Stimulated activated CD8-positive, alpha-beta memory T cell treated with anti-CD3 and anti-CD28 coated beads, Interleukin-4, amount 100 ng/mL, for 48 hours (primary cell): ENCODE measurements at regions not wholly inside any gene's neighbourhood (a gene's known extent, or its start where the extent isn't known, plus 50 kb on each side); places are given as distances from the start of the nearest gene placed in this dataset.
"Not testable (repeated sequence)": the region's sequence is repeated elsewhere in the genome, so short reads cannot be mapped to it uniquely, and the experiment has no call there.

Experiments
- DNase-seq: peaks from one replicate; pipeline ENCODE4 v3.0.0-alpha.2; 2020

DNA sequence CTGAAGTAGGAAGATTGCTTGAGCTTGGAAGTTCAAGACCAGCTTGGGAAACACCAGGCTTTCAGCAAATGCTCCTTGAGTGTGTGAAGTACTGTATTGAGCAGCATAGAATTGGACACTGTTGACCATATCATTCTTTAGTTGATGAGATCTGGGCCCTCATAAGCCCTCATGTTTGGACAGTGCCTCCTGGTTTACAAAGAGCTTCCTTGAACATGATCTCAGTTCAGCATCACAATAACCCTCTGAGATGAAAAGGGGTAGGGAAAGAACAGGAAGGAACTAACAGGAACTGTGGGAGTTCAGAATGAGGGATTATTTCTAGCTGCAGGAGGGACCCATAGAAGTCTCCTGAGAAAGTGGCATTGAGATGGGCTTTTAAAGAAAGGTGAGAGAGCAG lies 153.2 kb downstream of the C12orf75 start:
- DNase-seq = no peak

DNA sequence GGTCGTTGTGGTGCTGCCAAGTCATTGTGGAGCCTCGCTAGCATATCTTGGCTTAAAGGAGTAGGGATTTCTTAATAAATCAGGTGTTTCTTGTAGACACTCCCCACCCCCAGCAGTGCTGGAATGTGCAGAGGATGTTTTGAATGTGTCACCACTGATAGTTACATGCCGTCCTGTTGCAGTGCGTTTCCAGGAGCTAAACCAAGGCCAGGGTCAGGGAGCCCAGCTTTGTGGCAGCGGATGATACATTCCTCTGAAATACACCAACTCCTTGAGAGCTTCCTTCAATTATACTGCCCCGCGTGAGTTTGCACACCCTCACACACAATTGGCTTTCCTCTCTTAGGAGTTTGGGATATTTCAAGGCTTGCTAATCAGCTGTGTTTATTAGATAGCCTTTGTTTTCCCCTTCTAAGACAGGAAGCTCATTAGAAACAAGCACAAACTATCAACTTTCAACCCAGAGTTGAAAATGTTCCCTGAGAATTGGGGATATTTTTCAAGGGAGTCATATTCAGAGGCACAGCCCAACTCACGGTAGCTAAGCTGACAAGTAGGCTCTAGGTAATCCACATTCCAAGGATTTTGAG lies 154.9 kb downstream of the C12orf75 start:
- no peak for DNase-seq

DNA sequence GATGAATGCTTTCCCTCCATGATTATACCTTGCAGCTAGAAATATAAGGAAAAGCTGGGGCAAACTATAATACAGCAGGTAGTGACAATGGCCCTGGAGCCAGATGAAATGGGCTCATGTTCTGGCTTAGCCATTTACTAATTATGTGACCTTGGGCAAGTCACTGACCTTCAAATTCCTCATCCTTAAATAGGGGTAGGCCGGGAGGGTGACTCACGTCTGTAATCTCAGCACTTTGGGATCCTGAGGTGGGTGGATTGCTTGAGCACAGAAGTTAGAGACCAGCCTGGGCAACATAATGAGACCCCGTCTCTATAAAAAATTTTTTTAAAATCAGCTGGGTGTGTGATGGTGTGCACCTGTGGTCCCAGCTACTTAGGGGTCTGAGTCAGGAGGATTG lies 155.4 kb downstream of the C12orf75 start:
- DNase-seq = no peak

DNA sequence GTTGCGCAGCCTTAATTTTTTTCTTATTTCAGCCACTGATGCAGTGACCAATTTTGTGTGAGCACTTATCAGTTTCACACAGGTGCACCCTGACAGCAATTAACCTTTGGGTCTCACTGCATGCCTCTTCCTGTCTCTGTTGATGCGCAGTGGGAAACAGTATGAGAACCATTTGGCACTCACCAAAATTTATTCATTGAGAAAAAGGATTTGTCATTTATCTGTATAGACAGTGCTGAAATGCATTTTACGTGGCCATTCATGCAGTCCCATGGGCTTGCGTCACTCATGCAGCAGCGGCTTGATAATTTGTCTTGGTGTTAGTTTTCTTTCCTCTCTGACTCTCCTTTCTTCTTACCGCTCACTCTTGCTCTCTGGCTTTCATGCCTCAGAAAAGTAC lies 157.5 kb downstream of the C12orf75 start:
- no peak for DNase-seq

- no peak for DNase-seq
Observed at GRCh38 chr12:105492591-105493545, 162.4 kb downstream of the C12orf75 start.

- DNase-seq = no peak
Observed at GRCh38 chr12:105499205-105499604, 168.7 kb downstream of the C12orf75 start.

DNA sequence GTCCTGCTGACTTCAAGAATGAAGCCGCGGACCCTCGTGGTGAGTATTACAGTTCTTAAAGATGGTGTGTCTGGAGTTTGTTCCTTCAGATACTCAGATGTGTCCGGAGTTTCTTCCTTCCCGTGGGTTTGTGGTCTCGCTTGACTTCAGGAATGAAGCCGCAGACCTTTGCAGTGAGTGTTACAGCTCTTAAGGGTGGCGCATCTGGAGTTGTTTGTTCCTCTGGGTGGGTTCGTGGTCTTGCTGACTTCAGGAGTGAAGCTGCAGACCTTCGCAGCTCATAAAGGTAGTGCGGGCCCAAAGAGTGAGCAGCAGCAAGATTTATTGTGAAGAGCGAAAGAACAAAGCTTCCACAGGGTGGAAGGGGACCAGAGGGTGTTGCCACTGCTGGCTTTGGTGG lies 170.2 kb downstream of the C12orf75 start:
- DNase-seq = not testable (repeated sequence)

- no peak for DNase-seq
Observed at GRCh38 chr12:105502426-105502930, 172.0 kb downstream of the C12orf75 start.

- DNase-seq = no peak
Observed at GRCh38 chr12:105503619-105504018, 173.1 kb downstream of the C12orf75 start.

DNA sequence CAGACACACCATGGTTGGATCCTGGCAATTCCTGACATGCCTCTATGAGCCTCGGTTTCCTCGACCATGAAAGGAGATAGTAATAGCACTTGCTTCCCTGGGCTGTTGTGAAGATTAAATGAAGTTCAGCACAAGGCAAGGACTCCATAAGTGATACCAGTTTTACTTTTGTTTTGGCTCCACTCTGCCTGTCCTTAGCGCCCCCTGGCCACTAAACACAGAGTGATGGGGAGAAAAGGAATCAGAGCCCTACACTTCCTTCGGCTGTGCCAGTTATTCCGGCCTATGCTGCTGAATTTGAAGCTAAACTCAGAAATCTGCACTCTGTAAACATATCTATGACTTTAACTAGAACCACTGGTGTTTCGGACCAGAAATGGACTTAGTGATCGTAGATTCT lies 173.8 kb downstream of the C12orf75 start:
- DNase-seq = no peak

DNA sequence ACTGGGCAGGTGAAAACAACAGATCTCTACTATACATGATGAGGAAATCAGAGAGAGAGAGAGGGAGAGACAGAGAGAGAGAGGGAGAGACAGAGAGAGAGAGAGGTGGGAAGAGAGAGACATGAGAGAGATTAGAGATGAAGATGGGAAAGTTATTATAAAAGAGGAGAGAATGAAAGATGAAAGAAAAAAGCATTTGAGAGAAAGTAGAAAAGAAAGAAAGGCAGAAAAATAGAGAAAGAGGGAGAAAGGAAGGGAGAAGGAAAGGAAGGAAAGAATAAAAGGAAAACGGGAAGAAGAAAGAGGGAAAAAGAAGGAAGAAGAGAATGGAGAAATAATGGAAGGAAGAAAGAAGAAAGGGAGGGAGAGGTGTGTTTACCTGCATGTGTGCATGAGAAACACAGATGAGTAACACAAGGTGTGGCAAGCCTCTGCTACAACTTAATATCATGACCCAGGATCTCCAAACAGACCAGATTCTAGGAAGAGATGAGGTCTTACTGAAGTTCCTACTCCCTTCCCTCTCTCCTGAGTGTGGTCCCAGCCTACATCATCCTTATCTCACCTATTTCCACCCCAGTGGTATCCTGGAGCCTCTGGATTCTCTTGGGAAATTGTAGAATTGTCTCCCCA lies 176.3 kb downstream of the C12orf75 start:
- no peak for DNase-seq

DNA sequence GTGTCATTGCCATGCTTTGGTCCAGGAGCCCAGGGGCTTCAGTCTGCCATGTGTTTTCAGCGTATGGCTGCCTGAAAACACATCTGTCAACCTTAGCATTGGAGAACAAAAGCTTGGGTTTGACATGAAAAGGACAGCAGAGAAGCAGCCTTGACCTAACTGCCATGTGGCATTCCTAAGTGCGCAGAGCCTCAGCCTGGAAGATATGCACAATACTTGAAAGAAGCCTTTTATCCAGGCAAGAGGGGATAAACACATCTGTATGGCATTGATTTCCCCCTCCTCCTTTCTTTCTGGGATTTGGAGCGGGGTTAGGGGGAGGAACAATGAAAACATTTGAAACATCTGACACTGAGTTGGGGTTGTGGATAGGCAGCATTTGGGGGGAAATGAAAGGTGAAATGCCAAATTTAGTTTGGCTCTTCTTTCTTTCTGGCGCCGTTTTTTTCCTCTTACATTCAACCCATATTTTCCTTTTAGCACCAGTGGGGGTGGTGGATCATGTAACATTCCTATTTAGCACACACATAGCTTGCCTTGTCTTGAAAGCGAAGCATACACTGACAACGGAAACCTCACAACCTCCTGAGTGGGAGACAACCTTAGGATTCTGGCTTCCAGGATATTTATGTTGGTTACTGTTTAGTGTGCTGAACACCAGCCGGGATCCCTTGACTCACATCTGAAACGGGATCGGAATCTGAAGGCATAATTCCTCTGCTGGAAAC lies 177.0 kb downstream of the C12orf75 start:
- no peak for DNase-seq

GRCh38 chr12:105508096-105508495 lies 177.6 kb downstream of the C12orf75 start:
- DNase-seq = no peak

DNA sequence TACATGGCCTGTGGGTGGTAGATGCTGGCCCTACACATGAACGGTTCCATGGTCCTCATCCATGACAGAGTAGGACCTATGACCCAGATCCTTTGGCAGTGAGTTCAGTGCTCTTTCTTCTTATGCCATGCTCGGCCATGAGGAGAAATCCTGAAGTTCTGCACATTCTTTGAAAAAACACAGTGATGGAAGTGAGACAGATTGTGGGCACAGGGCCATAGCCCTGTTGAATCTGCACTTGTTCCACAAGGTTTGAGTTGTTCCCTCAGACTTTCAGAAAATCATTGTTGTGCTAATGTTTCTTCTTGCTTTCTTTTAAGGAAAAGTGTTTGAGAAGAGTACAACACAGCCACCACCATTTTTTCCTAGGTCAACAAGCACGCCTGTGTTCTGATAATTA lies 180.0 kb downstream of the C12orf75 start:
- DNase-seq = no peak

DNA sequence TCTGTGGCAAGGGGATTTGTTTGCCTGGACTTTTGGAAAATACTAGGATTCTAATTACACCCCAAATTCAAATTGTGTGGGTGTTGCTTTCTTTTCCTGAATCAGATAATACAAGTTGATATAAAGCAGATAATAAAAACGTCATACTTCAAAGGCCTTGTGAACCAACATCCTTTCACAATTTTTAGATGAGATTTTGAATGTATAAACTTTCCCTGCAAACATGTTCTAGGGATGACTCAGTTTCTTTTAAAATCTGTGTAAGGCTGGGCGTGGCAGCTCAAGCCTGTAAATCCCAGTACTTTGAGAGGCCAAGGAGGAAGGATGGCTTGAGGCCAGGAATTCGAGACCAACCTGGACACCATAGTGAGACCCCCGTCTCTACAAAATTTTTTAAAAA lies 182.4 kb downstream of the C12orf75 start:
- DNase-seq = not testable (repeated sequence)

DNA sequence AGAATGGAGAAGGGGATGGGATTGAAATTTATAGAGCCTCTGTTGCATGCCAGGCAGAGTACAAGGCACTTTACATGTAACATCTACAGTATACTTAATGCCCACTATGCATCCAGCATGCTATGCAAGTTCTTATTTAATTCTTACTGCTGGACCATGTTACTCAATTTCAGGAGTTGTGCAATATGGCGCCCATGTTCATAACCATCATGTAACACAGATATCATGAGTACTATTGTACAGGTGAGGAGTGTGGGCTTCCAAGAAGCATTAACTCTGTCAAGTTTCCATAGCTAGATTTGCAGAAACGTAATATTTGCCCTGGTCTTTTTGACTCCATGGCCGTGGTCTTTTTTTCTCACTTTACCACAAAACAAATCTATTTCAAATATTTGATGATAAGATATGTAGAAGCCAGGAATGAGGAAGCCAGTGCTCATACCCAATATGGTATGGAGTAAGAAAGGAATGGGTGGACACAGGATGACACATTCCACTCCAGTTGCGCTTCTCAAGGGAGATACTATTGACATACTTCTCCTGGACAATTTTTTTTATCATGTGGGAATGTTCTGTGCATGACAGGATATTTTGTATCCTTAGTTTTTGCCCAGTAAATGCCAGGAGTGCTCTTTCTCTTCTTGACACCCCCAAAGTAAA lies 191.8 kb downstream of the C12orf75 start:
- DNase-seq = no peak

DNA sequence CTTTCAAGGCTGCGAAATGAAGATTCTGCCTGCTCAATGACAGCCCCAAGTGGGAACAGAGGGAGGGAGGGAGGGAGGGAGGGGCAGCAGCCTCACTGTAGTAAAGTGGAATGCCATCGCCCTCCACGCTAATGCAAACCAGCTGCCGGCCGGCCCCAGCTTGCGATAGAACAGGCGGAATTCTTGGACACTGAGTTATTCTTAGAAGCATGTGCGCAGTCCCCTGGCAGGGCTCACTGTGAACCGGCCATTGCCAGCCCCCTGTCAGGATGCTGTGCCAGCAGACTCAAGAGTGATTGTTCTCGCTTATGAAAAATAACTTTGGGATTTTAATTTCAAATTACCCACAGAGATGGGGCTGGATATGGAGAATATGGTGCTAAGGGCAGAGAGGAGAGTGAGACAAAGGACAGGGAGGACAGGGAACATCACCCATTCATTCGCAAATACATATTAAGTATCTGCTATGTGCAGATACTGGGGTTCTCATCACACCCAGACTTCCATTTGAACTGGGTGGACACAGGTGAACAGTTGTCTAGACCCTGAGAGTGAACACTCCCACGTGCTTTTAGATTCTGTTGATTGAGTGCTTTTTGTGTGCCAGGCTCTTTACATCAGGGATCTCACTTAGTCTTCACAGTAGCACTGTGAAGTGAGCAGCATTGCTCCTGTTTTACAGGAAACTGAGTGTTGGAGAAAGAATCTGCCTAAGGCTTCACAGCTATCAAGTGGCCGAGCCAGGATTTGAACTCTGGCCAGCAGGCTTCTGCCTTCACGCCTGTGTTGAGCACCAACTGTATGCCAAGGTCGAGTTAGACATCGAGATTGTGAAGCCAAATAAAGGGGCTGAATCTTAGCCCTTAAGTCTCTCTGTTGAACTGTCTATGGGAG lies 192.9 kb downstream of the C12orf75 start:
- no peak for DNase-seq

DNA sequence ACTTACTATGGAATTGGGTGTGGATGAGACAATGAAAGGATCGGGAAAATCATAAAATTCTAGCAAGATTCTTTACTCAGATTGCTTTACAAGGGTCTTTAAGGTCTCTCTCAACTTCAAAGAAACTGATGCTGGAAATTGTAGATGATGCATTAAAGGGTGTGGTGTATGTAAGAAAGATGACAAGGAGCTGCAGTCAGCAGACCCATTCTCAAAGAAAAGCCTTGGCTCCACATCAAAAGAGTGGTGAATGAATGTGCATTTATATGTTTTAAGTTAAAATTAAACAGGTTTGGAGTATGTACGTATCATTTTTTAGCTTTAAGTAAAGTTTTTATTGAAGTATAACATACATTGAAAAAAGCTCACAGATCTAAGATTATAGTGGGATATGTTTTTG lies 194.5 kb downstream of the C12orf75 start:
- DNase-seq = no peak

GRCh38 chr12:105534068-105534467 lies 203.6 kb downstream of the C12orf75 start:
- DNase-seq = no peak

- not testable (repeated sequence) for DNase-seq
Observed at GRCh38 chr12:105535033-105535432, 204.5 kb downstream of the C12orf75 start.

DNA sequence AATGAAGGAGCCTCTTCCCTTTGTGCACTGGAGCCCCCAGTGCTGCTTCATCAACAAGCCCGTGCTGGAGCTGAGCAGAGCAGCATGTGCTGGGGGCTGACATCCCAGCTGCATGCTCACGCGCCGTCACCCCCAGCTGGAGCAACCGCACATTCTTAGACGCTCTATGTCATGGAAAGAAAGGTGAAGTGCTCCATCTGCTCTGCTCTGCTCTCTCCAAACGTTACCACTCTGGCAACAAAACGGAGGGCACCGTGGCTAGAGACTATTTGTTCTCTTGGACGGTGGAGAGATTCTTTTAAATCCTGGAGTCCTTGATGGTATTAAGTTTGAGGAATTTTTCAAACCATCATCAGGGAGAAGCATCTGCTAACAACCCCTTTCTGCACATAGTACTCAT lies 208.4 kb downstream of the C12orf75 start:
- no peak for DNase-seq
